ENCODE measurements at regions not wholly inside any gene's neighbourhood (a gene's known extent, or its start where the extent isn't known, plus 50 kb on each side); places are given as distances from the start of the nearest gene placed in this dataset.

GRCh38 chr20:60454491-60454890, 496.3 kb downstream of the CDH26 start:
- 88 to 90% methylated on average over 8 of the region's 8 CpGs for WGBS, 2 donors
- Histone ChIP-seq H3K4me1 (ENCODE audit: control insufficient read depth in 5 of 5, insufficient read depth in 5 of 5, low read length in 5 of 5) (peaks cover 0 to 5% (median 0%) of the 10 kb centered on the region in 5 donors), H3K27me3 (ENCODE audit: control insufficient read depth in 3 of 3, insufficient read depth in 3 of 3, low read length in 2 of 3) (no peaks in the 10 kb centered on the region), H3K4me3 (no peak overlapping the region), H3K27ac (ENCODE audit: low read depth in 1 of 2, low read length in 1 of 2) (no peak overlapping the region), H3K9ac (ENCODE audit: insufficient read depth in 1 of 2, low read length in 2 of 2) (no peak overlapping the region), H3K9me3 (ENCODE audit: control insufficient read depth in 4 of 4, insufficient read depth in 3 of 4, low read length in 3 of 4) (peaks cover 0 to 1% (median 0%) of the 10 kb centered on the region in 4 donors), H3K36me3 (ENCODE audit: control insufficient read depth in 4 of 4, insufficient read depth in 4 of 4, low read length in 4 of 4) (no peaks in the 10 kb centered on the region)
- TF ChIP-seq CTCF (IDR thresholded peaks at IDR 0.05; ENCODE audit: control extremely low read depth, extremely low read depth), result no peak
- no peak for ATAC-seq (ENCODE audit: insufficient read depth, low FRiP score)
- DNase-seq, result no peak

- H3K4me3 ChIP-seq, result no peak overlapping the region
- DNase-seq (no peak), ATAC-seq (ENCODE audit: insufficient read depth, low FRiP score) (no peak)
- H3K27me3 ChIP-seq (ENCODE audit: control insufficient read depth in 3 of 3, insufficient read depth in 3 of 3, low read length in 2 of 3), result no peaks in the 10 kb centered on the region
- H3K36me3 ChIP-seq (ENCODE audit: control insufficient read depth in 4 of 4, insufficient read depth in 4 of 4, low read length in 4 of 4), result no peaks in the 10 kb centered on the region
- no peak overlapping the region for H3K27ac ChIP-seq (ENCODE audit: low read depth in 1 of 2, low read length in 1 of 2)
- TF ChIP-seq CTCF (IDR thresholded peaks at IDR 0.05; ENCODE audit: control extremely low read depth, extremely low read depth), result no peak
- no peak overlapping the region for H3K9ac ChIP-seq (ENCODE audit: insufficient read depth in 1 of 2, low read length in 2 of 2)
- H3K9me3 ChIP-seq (ENCODE audit: control insufficient read depth in 4 of 4, insufficient read depth in 3 of 4, low read length in 3 of 4), result peaks cover 0 to 1% (median 0%) of the 10 kb centered on the region in 4 donors
- H3K4me1 ChIP-seq (ENCODE audit: control insufficient read depth in 5 of 5, insufficient read depth in 5 of 5, low read length in 5 of 5), result peaks cover 0 to 5% (median 0%) of the 10 kb centered on the region in 5 donors
- WGBS, 2 donors, result 83 to 91% methylated on average over 8 of the region's 8 CpGs
Measured at GRCh38 chr20:60455272-60455671, 497.0 kb downstream of the CDH26 start.

- ATAC-seq (ENCODE audit: insufficient read depth, low FRiP score), result no peak
- no peak for TF ChIP-seq CTCF (IDR thresholded peaks at IDR 0.05; ENCODE audit: control extremely low read depth, extremely low read depth)
- WGBS, 2 donors, result 80 to 85% methylated on average over 3 of the region's 3 CpGs
Measured at GRCh38 chr20:60459212-60459611, 501.0 kb downstream of the CDH26 start.

GRCh38 chr20:60461993-60462392, 503.8 kb downstream of the CDH26 start:
- Histone ChIP-seq H3K9me3 (ENCODE audit: control insufficient read depth in 4 of 4, insufficient read depth in 3 of 4, low read length in 3 of 4) (peaks cover 0 to 2% (median 0%) of the 10 kb centered on the region in 4 donors), H3K4me3 (no peak overlapping the region), H3K27ac (ENCODE audit: low read depth in 1 of 2, low read length in 1 of 2) (no peak overlapping the region), H3K4me1 (ENCODE audit: control insufficient read depth in 5 of 5, insufficient read depth in 5 of 5, low read length in 5 of 5) (peaks cover 0 to 5% (median 0%) of the 10 kb centered on the region in 5 donors), H3K27me3 (ENCODE audit: control insufficient read depth in 3 of 3, insufficient read depth in 3 of 3, low read length in 2 of 3) (no peaks in the 10 kb centered on the region), H3K9ac (ENCODE audit: insufficient read depth in 1 of 2, low read length in 2 of 2) (no peak overlapping the region), H3K36me3 (ENCODE audit: control insufficient read depth in 4 of 4, insufficient read depth in 4 of 4, low read length in 4 of 4) (no peaks in the 10 kb centered on the region)
- no peak for ATAC-seq (ENCODE audit: insufficient read depth, low FRiP score)
- DNase-seq, result no peak
- TF ChIP-seq CTCF (IDR thresholded peaks at IDR 0.05; ENCODE audit: control extremely low read depth, extremely low read depth), result no peak
- 92 to 93% methylated on average over 2 of the region's 2 CpGs for WGBS, 2 donors

More at GRCh38 chr20:60459212-60459611, 501.0 kb downstream of the CDH26 start:
- Histone ChIP-seq H3K9ac (ENCODE audit: insufficient read depth in 1 of 2, low read length in 2 of 2) (no peak overlapping the region), H3K9me3 (ENCODE audit: control insufficient read depth in 4 of 4, insufficient read depth in 3 of 4, low read length in 3 of 4) (peaks cover 0 to 3% (median 0%) of the 10 kb centered on the region in 4 donors), H3K36me3 (ENCODE audit: control insufficient read depth in 4 of 4, insufficient read depth in 4 of 4, low read length in 4 of 4) (no peaks in the 10 kb centered on the region), H3K4me3 (no peak overlapping the region), H3K4me1 (ENCODE audit: control insufficient read depth in 5 of 5, insufficient read depth in 5 of 5, low read length in 5 of 5) (peaks cover 0 to 5% (median 0%) of the 10 kb centered on the region in 5 donors), H3K27me3 (ENCODE audit: control insufficient read depth in 3 of 3, insufficient read depth in 3 of 3, low read length in 2 of 3) (no peaks in the 10 kb centered on the region), H3K27ac (ENCODE audit: low read depth in 1 of 2, low read length in 1 of 2) (no peak overlapping the region)
- DNase-seq, result no peak

Measured in lung (tissue), 11 donors.